Activated CD8-positive, alpha-beta memory T cell treated with anti-CD3 and anti-CD28 coated beads, Interleukin-2, amount 10 ng/mL, durations not matched to agents 7 days and 5 days (primary cell): ENCODE measurements at regions not wholly inside any gene's neighbourhood (a gene's known extent, or its start where the extent isn't known, plus 50 kb on each side); places are given as distances from the start of the nearest gene placed in this dataset.

Source experiments
- ATAC-seq: fragments of 150-1000 bp; cut with Tn5 transposase; one replicate; pipeline ENCODE4 v1.10.0; 2021; ENCODE audit warnings: moderate library complexity
- CTCF ChIA-PET: fragments of 350-600 bp; sonication (Branson Sonifier 250); formaldehyde crosslinking; loops from one replicate; lab custom pipeline; 2021; ENCODE audit warnings: antibody characterized with exemption; lab: Charles Lee
- DNase-seq: peaks from one replicate; pipeline ENCODE4 v3.0.0-alpha.2; 2020
- H3K27ac Mint-ChIP-seq: one replicate; pipeline ENCODE4 v1.8.0; 2021; ENCODE audit warnings: mild to moderate bottlenecking, mixed read lengths
- H3K27me3 Mint-ChIP-seq: one replicate; pipeline ENCODE4 v1.8.0; 2021; ENCODE audit warnings: mixed read lengths
- H3K36me3 Mint-ChIP-seq: one replicate; pipeline ENCODE4 v1.8.0; 2021; ENCODE audit warnings: mild to moderate bottlenecking, mixed read lengths
- H3K4me1 Mint-ChIP-seq: one replicate; pipeline ENCODE4 v1.8.0; 2021; ENCODE audit warnings: mixed read lengths
- H3K4me3 Mint-ChIP-seq: one replicate; pipeline ENCODE4 v1.8.0; 2021; ENCODE audit warnings: mild to moderate bottlenecking, moderate library complexity, mixed read lengths
- H3K9me3 Mint-ChIP-seq: one replicate; pipeline ENCODE4 v1.8.0; 2022; ENCODE audit warnings: low read depth, mixed read lengths

DNA sequence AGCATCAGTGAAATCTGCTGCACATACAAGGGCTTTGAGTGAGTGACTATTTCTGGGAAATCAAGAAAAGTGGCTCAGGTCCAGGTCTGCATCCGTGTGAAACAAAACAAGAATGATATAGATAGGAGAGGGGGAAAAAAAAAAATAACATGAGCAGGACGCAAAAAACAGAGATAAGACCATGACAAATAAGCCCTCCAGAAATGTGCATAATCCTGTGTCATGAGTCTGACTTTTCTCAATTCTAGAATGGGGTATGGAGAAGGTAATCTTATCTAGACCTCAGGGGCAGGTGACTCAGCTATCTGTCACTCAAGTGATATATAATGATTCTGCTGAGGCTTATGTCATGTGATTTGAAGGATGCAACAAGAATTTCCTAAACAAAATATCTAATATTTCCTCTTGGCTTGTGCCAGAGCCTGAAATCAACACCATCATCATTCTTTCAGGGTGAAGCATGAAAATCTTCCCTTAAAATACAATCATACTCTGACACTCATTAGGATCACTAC lies 250.0 kb downstream of the PHLDA1 start:
- Mint-ChIP-seq H3K36me3 (no peaks in the 10 kb centered on the region), H3K27ac (no peak overlapping the region), H3K9me3 (no peaks in the 10 kb centered on the region), H3K4me1 (peaks cover 18% of the 10 kb centered on the region), H3K27me3 (peaks cover 2% of the 10 kb centered on the region), H3K4me3 (no peak overlapping the region)
- DNase-seq, result no peak
- CTCF ChIA-PET, result interaction anchor here (2.1 kb wide), 1 partner anchor 255 kb away, joined by 7 read pairs; no protein-coding TSS in a partner anchor
- peak; percentile 55 for ATAC-seq

DNA sequence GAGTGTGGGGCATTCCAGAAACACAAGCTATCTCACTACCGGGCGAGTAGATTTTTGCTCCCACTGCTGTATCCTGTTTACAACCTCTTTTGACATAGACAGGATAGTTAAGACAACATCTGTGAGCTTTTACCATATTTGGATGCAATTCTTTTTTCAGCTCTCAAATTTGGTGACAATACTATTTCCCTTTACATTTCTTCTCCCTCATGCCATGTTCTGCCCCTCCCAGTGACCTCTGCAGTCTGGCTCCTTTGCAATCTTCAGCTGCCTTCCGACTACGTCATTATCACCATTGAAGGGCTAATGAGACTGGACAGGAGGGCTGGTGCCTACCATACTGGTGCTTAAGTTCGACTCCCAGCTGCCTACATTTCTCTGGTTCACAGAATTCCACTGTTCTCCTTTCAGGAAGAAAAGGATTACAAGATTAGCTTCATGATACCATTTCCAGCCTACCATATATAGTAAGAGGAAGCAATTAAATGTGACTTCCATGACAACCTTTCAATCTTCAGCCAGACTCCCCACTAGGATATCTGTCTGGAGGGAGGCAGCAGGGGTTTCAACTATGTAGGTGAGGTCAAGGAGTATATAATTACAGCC lies 251.6 kb downstream of the PHLDA1 start:
- peaks cover 10% of the 10 kb centered on the region for H3K4me1 Mint-ChIP-seq
- H3K27ac Mint-ChIP-seq, result no peak overlapping the region
- no peaks in the 10 kb centered on the region for H3K9me3 Mint-ChIP-seq
- peaks cover 2% of the 10 kb centered on the region for H3K27me3 Mint-ChIP-seq
- no peak for DNase-seq
- no peak overlapping the region for H3K4me3 Mint-ChIP-seq
- no peak for ATAC-seq
- CTCF ChIA-PET, result no interaction called here
- no peaks in the 10 kb centered on the region for H3K36me3 Mint-ChIP-seq

GRCh38 chr12:75774261-75775052 lies 257.1 kb downstream of the PHLDA1 start:
- ATAC-seq (no peak), DNase-seq (no peak)
- H3K27me3 Mint-ChIP-seq, result peaks cover under 1% of the 10 kb centered on the region
- CTCF ChIA-PET, result no interaction called here
- H3K27ac Mint-ChIP-seq, result no peak overlapping the region
- H3K36me3 Mint-ChIP-seq, result no peaks in the 10 kb centered on the region
- H3K4me1 Mint-ChIP-seq, result no peaks in the 10 kb centered on the region
- H3K9me3 Mint-ChIP-seq, result no peaks in the 10 kb centered on the region
- no peak overlapping the region for H3K4me3 Mint-ChIP-seq

DNA sequence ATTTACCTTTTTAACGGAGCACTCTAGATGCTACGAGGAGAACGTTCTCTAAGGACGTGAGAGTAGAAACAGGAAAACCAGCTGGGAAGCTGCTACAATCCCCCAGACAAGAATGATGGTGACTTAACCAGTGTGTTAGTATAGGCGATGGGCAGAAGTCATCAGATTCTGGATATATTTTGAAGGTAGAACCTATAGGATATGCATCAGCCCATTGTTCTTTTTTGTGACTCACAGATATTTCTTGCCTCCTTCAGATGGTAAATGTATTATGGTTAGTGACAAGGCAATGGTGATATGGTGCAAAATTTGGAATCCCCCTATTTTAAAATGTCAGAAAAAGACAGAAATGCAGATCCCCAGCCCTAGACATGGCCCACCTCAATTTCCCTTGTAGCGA lies 258.2 kb downstream of the PHLDA1 start:
- Mint-ChIP-seq H3K9me3 (no peaks in the 10 kb centered on the region), H3K36me3 (no peaks in the 10 kb centered on the region), H3K4me3 (no peak overlapping the region), H3K4me1 (no peaks in the 10 kb centered on the region), H3K27ac (no peak overlapping the region), H3K27me3 (peaks cover 4% of the 10 kb centered on the region)
- DNase-seq (no peak), ATAC-seq (no peak)
- CTCF ChIA-PET, result no interaction called here

- Mint-ChIP-seq H3K4me3 (no peak overlapping the region), H3K27ac (no peak overlapping the region), H3K9me3 (no peaks in the 10 kb centered on the region), H3K27me3 (peaks cover 4% of the 10 kb centered on the region), H3K36me3 (no peaks in the 10 kb centered on the region), H3K4me1 (peaks cover 3% of the 10 kb centered on the region)
- DNase-seq, result no peak
- CTCF ChIA-PET, result no interaction called here
- no peak for ATAC-seq
These were observed 259.6 kb upstream of the KRR1 start for GRCh38 chr12:75771023-75771422.

DNA sequence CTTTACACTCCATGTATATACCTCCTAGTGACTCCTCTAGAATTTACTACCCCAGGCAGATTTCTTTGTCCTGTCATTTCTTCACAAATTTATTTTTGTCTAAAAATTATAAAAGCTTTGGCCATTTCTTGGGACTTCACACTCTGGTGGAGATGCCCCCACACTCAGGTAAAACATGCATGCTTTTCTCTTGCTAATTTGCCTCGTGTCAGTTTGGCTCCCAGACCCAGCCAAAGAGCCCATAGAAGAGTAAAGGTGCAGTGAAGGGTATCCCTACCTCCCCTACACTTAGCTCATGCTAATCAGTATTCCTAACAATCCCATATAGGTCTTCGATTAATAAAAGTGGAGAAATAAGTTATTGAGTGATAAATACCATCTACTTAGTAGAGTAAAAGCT lies 256.5 kb upstream of the KRR1 start:
- no peaks in the 10 kb centered on the region for H3K9me3 Mint-ChIP-seq
- no peaks in the 10 kb centered on the region for H3K36me3 Mint-ChIP-seq
- peaks cover 3% of the 10 kb centered on the region for H3K4me1 Mint-ChIP-seq
- CTCF ChIA-PET, result no interaction called here
- peaks cover 8% of the 10 kb centered on the region for H3K27me3 Mint-ChIP-seq
- no peak overlapping the region for H3K27ac Mint-ChIP-seq
- DNase-seq, result no peak
- ATAC-seq, result no peak
- no peak overlapping the region for H3K4me3 Mint-ChIP-seq

- ATAC-seq (no peak), DNase-seq (no peak)
- no peaks in the 10 kb centered on the region for H3K9me3 Mint-ChIP-seq
- no peak overlapping the region for H3K27ac Mint-ChIP-seq
- peaks cover 8% of the 10 kb centered on the region for H3K27me3 Mint-ChIP-seq
- H3K4me1 Mint-ChIP-seq, result peaks cover 3% of the 10 kb centered on the region
- no peak overlapping the region for H3K4me3 Mint-ChIP-seq
- CTCF ChIA-PET, result no interaction called here
- H3K36me3 Mint-ChIP-seq, result no peaks in the 10 kb centered on the region
These were observed 255.1 kb upstream of the KRR1 start for GRCh38 chr12:75766263-75767160.

DNA sequence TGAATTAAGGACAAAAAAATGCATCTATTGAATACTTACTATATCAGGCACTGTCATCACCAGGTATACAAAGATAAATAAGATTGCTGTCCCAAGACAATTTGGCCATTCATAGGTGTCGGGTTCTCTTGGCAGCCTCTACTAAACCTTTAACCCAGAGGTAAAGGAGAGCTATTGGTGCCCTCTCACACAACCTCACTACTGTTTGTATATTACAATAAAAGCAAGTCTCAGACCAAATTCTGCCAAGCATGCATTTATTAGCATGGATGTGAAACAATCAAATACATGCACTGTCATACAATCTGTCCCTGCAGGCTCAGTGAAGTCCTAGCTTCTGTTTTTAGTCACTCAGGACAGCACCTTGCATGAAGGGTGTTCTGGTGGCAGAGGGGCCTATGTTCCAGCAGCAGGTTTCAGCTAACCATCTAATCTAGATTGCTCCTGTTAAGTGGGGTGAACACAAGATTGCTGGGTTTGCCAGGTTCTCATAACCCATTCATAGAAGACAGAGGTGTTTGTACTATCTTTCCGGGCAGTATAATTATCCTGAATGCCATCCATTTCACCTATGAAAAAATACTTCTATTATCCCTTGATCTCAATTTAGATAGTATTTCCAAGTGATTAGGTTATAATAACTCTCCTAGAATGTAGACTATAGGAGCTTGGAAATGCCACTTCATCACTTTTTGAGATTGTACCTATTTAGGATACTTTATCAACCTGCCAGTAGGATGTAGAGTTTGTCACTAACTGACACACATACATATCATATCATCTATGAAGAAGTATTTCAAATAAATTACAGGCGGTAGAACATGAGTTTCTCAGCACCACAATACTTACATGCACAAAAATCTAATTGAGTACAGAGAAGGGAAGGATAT lies 254.0 kb upstream of the KRR1 start:
- Mint-ChIP-seq H3K9me3 (no peaks in the 10 kb centered on the region), H3K4me1 (peaks cover 3% of the 10 kb centered on the region), H3K36me3 (no peaks in the 10 kb centered on the region), H3K27ac (no peak overlapping the region), H3K4me3 (no peak overlapping the region), H3K27me3 (peaks cover 8% of the 10 kb centered on the region)
- DNase-seq (no peak), ATAC-seq (no peak)
- CTCF ChIA-PET, result interaction anchor here (0.6 kb wide), 1 partner anchor 133 kb away, joined by 3 read pairs; no protein-coding TSS in a partner anchor

DNA sequence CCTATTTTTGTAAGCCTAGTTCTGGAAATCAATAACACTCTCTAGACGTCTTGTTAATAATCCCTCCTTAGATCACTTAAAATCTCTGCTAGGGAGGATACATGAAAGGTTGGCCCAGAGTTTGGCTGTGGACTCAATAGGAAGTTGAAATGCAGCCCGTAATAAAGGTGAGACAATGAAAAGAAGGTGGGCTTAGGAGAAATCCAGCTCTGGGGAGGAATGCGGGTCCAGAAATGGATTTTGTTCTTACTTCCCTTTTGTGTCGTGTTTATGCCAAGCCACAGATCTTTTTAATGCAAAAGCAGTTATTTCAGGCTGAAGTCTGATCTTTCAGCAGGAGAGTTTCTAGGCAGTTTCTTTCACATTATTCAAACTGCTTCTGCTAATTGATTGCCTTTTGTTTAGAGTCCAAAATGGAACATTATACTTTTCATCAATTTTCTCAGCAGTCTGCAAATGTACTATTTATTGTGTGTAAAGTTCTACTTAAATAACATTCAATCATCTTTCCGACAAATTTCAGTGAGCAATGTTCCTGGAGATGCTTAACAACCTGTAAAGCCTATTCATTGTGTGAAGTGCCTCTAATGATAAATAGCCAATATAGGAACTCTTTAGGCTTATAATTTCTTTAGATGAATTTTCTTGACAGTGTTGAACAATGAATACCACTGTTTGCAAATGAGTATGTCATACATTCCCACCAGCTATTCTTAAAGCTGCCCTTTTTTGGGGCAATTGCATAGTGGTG lies 252.9 kb upstream of the KRR1 start:
- no peaks in the 10 kb centered on the region for H3K36me3 Mint-ChIP-seq
- H3K4me1 Mint-ChIP-seq, result peaks cover 6% of the 10 kb centered on the region
- H3K9me3 Mint-ChIP-seq, result no peaks in the 10 kb centered on the region
- DNase-seq (no peak), ATAC-seq (no peak)
- CTCF ChIA-PET, result interaction anchor here (0.6 kb wide), 1 partner anchor 134 kb away, joined by 3 read pairs; no protein-coding TSS in a partner anchor
- H3K4me3 Mint-ChIP-seq, result no peak overlapping the region
- no peak overlapping the region for H3K27ac Mint-ChIP-seq
- H3K27me3 Mint-ChIP-seq, result peaks cover 5% of the 10 kb centered on the region

GRCh38 chr12:75760573-75761294 lies 249.3 kb upstream of the KRR1 start:
- CTCF ChIA-PET, result interaction anchor here (1.2 kb wide), 1 partner anchor 271 kb away, joined by 3 read pairs; the partner anchor contains the start of gene PHLDA1
- no peaks in the 10 kb centered on the region for H3K36me3 Mint-ChIP-seq
- H3K4me3 Mint-ChIP-seq, result no peak overlapping the region
- ATAC-seq, result no peak
- no peak overlapping the region for H3K27ac Mint-ChIP-seq
- peaks cover 3% of the 10 kb centered on the region for H3K4me1 Mint-ChIP-seq
- no peak for DNase-seq
- H3K9me3 Mint-ChIP-seq, result no peaks in the 10 kb centered on the region
- peaks cover 3% of the 10 kb centered on the region for H3K27me3 Mint-ChIP-seq

DNA sequence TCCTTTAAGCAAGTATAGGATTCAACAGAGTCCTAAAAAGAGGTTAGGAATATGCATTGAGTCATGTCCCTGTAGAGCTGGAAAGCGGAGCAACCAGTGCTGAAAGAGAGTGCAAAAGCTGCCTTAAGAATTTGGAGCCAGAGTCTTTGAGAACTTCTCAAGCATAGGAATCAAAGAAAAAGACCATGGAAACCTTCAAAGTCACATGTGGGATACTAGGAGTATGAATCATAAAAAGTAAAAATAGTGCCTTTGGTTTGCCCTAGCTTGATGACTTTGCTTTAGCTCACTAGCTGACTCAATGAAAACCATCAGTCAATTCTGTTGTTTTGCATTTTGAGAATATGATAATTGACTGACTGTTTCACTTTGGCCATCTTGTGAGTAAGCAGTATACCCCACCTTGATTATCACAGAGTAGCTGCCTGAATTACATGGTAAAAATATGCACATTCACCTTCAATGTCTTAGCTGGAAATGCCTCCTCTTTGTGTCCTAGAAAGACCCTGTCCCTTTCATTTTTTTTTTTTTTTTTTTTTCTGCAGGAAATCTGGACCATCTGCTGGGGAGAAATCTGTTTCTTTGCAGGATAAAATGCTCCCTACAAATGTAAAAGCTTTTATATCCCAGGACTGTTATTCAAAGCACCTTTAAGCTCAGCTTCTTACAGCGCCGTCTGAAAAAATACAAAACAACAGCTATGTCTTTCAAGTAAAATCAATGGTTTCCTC lies 248.6 kb upstream of the KRR1 start:
- Mint-ChIP-seq H3K27ac (no peak overlapping the region), H3K36me3 (no peaks in the 10 kb centered on the region), H3K9me3 (no peaks in the 10 kb centered on the region), H3K4me3 (no peak overlapping the region), H3K27me3 (peaks cover 3% of the 10 kb centered on the region), H3K4me1 (peaks cover 8% of the 10 kb centered on the region)
- ATAC-seq (peak; percentile 20), DNase-seq (no peak)
- CTCF ChIA-PET, result interaction anchor here (1.2 kb wide), 1 partner anchor 271 kb away, joined by 3 read pairs; the partner anchor contains the start of gene PHLDA1
